Thoracic aorta (tissue), 2 donors: ENCODE measurements at regions not wholly inside any gene's neighbourhood (a gene's known extent, or its start where the extent isn't known, plus 50 kb on each side); places are given as distances from the start of the nearest gene placed in this dataset.

Experiments
- ATAC-seq: fragments of 150-250 bp; one replicate; pipeline ENCODE4 v1.8.0; 2017; ENCODE audit warnings: low read depth; ENCODE audit not compliant: insufficient number of reproducible peaks, low FRiP score
- DNase-seq: peaks from one replicate; pipeline ENCODE4 v3.0.0-alpha.2; 2020; ENCODE audit warnings: low spot score
- H3K27ac ChIP-seq, 2 donors: fragments of 200-600 bp; sonication (generic); 1 replicate in 1 of 2; 2 replicates in 1 of 2; pipeline ENCODE4 v1.5.1; 2016; ENCODE audit warnings: mild to moderate bottlenecking in 2 of 2, moderate library complexity in 2 of 2
- H3K27me3 ChIP-seq: fragments of 200-600 bp; sonication (generic); replicated peaks from 2 replicates; pipeline ENCODE4 v1.6.0; 2016; ENCODE audit warnings: mild to moderate bottlenecking; ENCODE audit not compliant: insufficient read depth
- H3K36me3 ChIP-seq: fragments of 200-600 bp; sonication (generic); one replicate; pipeline ENCODE4 v1.5.1; 2016
- H3K4me1 ChIP-seq, 2 donors: fragments of 200-600 bp; sonication (generic); 1 replicate in 1 of 2; 2 replicates in 1 of 2; pipeline versions ENCODE4 v1.5.1 to v1.6.0; 2016; ENCODE audit warnings: low read depth in 2 of 2, mild to moderate bottlenecking in 1 of 2; ENCODE audit not compliant: control insufficient read depth in 1 of 2
- H3K4me3 ChIP-seq: fragments of 200-600 bp; sonication (generic); 2 replicates; pipeline ENCODE4 v1.5.1; 2016; ENCODE audit warnings: mild to moderate bottlenecking
- H3K9me3 ChIP-seq: fragments of 200-600 bp; sonication (generic); 2 replicates; pipeline ENCODE4 v1.5.1; 2016
- CTCF ChIP-seq: fragments of 200-600 bp; sonication (generic); IDR thresholded peaks from one replicate; pipeline ENCODE4 v1.5.1; 2019; ENCODE audit warnings: antibody characterized with exemption

GRCh38 chr14:37932481-37932880 is 275.2 kb upstream of the SSTR1 start:
- no peak for DNase-seq

GRCh38 chr14:37936971-37937370 is 270.7 kb upstream of the SSTR1 start:
- no peak overlapping the region for H3K4me3 ChIP-seq
- ATAC-seq (no peak), DNase-seq (no peak)
- TF ChIP-seq CTCF = no peak
- no peaks in the 10 kb centered on the region for H3K4me1 ChIP-seq
- H3K9me3 ChIP-seq = no peaks in the 10 kb centered on the region
- H3K36me3 ChIP-seq = no peaks in the 10 kb centered on the region
- no peaks in the 10 kb centered on the region for H3K27me3 ChIP-seq
- H3K27ac ChIP-seq = no peak overlapping the region

More at GRCh38 chr14:37932481-37932880, 275.2 kb upstream of the SSTR1 start:
- TF ChIP-seq CTCF = no peak
- H3K27me3 ChIP-seq = no peaks in the 10 kb centered on the region
- no peak overlapping the region for H3K4me3 ChIP-seq
- no peaks in the 10 kb centered on the region for H3K4me1 ChIP-seq
- no peaks in the 10 kb centered on the region for H3K36me3 ChIP-seq
- H3K27ac ChIP-seq = no peak overlapping the region
- no peaks in the 10 kb centered on the region for H3K9me3 ChIP-seq
- ATAC-seq = no peak

- Histone ChIP-seq H3K9me3 (no peaks in the 10 kb centered on the region), H3K4me3 (no peak overlapping the region), H3K27me3 (no peaks in the 10 kb centered on the region), H3K27ac (no peak overlapping the region), H3K36me3 (no peaks in the 10 kb centered on the region), H3K4me1 (no peaks in the 10 kb centered on the region)
- ATAC-seq (no peak), DNase-seq (no peak)
- TF ChIP-seq CTCF = no peak
These were observed 268.2 kb upstream of the SSTR1 start for GRCh38 chr14:37939442-37940028.

- Histone ChIP-seq H3K36me3 (no peaks in the 10 kb centered on the region), H3K4me3 (no peak overlapping the region), H3K27me3 (no peaks in the 10 kb centered on the region), H3K9me3 (peaks cover 10% of the 10 kb centered on the region), H3K4me1 (no peaks in the 10 kb centered on the region), H3K27ac (no peak overlapping the region)
- DNase-seq = no peak
- ATAC-seq = no peak
- TF ChIP-seq CTCF = no peak
These were observed 261.7 kb upstream of the SSTR1 start for GRCh38 chr14:37945959-37946358.

- Histone ChIP-seq H3K27me3 (no peaks in the 10 kb centered on the region), H3K4me3 (no peak overlapping the region), H3K9me3 (peaks cover 10% of the 10 kb centered on the region), H3K27ac (no peak overlapping the region), H3K36me3 (no peaks in the 10 kb centered on the region), H3K4me1 (no peaks in the 10 kb centered on the region)
- TF ChIP-seq CTCF = no peak
- DNase-seq (no peak), ATAC-seq (no peak)
These were observed 260.9 kb upstream of the SSTR1 start for GRCh38 chr14:37946819-37947218.
